ENCODE measurements at regions not wholly inside any gene's neighbourhood (a gene's known extent, or its start where the extent isn't known, plus 50 kb on each side); places are given as distances from the start of the nearest gene placed in this dataset.

DNA sequence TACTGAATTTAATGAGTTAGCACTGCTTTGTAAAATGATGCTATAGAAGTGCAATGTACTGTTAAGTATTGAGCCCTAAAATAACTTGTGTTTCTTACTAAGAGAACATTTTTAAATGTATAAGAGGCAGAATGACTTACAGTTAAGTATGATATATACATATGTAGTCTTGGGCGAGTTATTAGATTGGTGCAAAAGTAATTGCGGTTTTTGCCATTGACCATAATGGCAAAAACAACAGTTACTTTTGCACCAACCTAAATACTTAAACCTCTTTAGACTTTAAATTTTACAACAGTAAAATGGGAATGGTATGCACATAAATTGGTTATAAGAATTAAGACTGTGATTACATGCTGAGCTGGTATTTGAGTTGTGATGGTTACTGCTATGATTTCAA, 79.8 kb downstream of the CNTN3 start:
- TF ChIP-seq, protein P1, sequence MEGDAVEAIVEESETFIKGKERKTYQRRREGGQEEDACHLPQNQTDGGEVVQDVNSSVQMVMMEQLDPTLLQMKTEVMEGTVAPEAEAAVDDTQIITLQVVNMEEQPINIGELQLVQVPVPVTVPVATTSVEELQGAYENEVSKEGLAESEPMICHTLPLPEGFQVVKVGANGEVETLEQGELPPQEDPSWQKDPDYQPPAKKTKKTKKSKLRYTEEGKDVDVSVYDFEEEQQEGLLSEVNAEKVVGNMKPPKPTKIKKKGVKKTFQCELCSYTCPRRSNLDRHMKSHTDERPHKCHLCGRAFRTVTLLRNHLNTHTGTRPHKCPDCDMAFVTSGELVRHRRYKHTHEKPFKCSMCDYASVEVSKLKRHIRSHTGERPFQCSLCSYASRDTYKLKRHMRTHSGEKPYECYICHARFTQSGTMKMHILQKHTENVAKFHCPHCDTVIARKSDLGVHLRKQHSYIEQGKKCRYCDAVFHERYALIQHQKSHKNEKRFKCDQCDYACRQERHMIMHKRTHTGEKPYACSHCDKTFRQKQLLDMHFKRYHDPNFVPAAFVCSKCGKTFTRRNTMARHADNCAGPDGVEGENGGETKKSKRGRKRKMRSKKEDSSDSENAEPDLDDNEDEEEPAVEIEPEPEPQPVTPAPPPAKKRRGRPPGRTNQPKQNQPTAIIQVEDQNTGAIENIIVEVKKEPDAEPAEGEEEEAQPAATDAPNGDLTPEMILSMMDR (IDR thresholded peaks at IDR 0.05; ENCODE audit: low read depth, low read length, poor library complexity, severe bottlenecking): no peak
- no peak for TF ChIP-seq EZH2phosphoT487 (IDR thresholded peaks at IDR 0.05; ENCODE audit: borderline replicate concordance, low read length)
